WTC11 (cell line): ENCODE measurements at regions not wholly inside any gene's neighbourhood (a gene's known extent, or its start where the extent isn't known, plus 50 kb on each side); places are given as distances from the start of the nearest gene placed in this dataset.

Experiments
- ATAC-seq: fragments of 200-7000 bp; cut with Tn5 transposase; 2 replicates; pipeline ENCODE4 v1.10.0; 2021; ENCODE audit warnings: mild to moderate bottlenecking, moderate library complexity
- CTCF ChIA-PET: fragments of 300-600 bp; sonication (Branson Sonifier 250); formaldehyde crosslinking; loops from one replicate; lab custom pipeline; 2021; ENCODE audit warnings: antibody characterized with exemption; lab: Charles Lee
- POLR2A ChIA-PET: fragments of 350-600 bp; sonication (Branson Sonifier 250); formaldehyde crosslinking; loops from one replicate; lab custom pipeline; 2021; ENCODE audit warnings: antibody characterized with exemption; lab: Charles Lee
- DNase-seq: peaks from one replicate; pipeline ENCODE4 v3.0.0; 2021; ENCODE audit warnings: low spot score
- H3K27ac Mint-ChIP-seq: 2 replicates; pipeline ENCODE4 v1.8.0; 2021; ENCODE audit warnings: mixed read lengths
- H3K27me3 Mint-ChIP-seq: 2 replicates; pipeline ENCODE4 v1.8.0; 2021; ENCODE audit warnings: low read depth, mild to moderate bottlenecking, moderate library complexity, mixed read lengths
- H3K36me3 Mint-ChIP-seq: 2 replicates; pipeline ENCODE4 v1.8.0; 2021; ENCODE audit warnings: mixed read lengths
- H3K4me1 Mint-ChIP-seq: 2 replicates; pipeline ENCODE4 v1.8.0; 2022; ENCODE audit warnings: mixed read lengths
- H3K4me3 Mint-ChIP-seq: 2 replicates; pipeline ENCODE4 v1.8.0; 2021; ENCODE audit warnings: mild to moderate bottlenecking, moderate library complexity, mixed read lengths
- H3K9me3 Mint-ChIP-seq: 2 replicates; pipeline ENCODE4 v1.8.0; 2021; ENCODE audit warnings: mixed read lengths
- CREB1 ChIP-seq: sonication (generic); formaldehyde crosslinking; IDR thresholded peaks from 2 replicates; pipeline ENCODE4 v1.8.0; 2023; ENCODE audit warnings: mild to moderate bottlenecking, missing genetic modification reagents
- ELF4 ChIP-seq: sonication (generic); formaldehyde crosslinking; IDR thresholded peaks from 2 replicates; pipeline ENCODE4 v1.8.1; 2022; ENCODE audit warnings: low read depth, mild to moderate bottlenecking, moderate library complexity, missing genetic modification reagents
- IRF2 ChIP-seq: sonication (generic); formaldehyde crosslinking; IDR thresholded peaks from 2 replicates; pipeline ENCODE4 v1.8.0; 2022; ENCODE audit warnings: low read depth, missing genetic modification reagents, borderline replicate concordance
- KAT7 ChIP-seq: sonication (generic); formaldehyde crosslinking; IDR thresholded peaks from 2 replicates; pipeline ENCODE4 v1.8.1; 2023; ENCODE audit warnings: missing genetic modification reagents, mild to moderate bottlenecking, borderline replicate concordance
- MYBL2 ChIP-seq: sonication (generic); formaldehyde crosslinking; IDR thresholded peaks from 2 replicates; pipeline ENCODE4 v1.8.1; 2023; ENCODE audit warnings: mild to moderate bottlenecking, moderate library complexity, missing genetic modification reagents
- NFATC4 ChIP-seq: fragments of 250-450 bp; sonication (Bioruptor Pico); IDR thresholded peaks from 2 replicates; pipeline ENCODE4 v1.9.0; 2021; ENCODE audit warnings: mild to moderate bottlenecking
- NFYB ChIP-seq: sonication (generic); formaldehyde crosslinking; conservative IDR thresholded peaks from 2 replicates; pipeline ENCODE4 v1.8.0; 2022; ENCODE audit warnings: low read depth, missing genetic modification reagents
- PRRX2 ChIP-seq: fragments of 250-450 bp; sonication (Bioruptor Pico); IDR thresholded peaks from 2 replicates; pipeline ENCODE4 v1.8.0; 2021; ENCODE audit warnings: mild to moderate bottlenecking
- RELA ChIP-seq: sonication (generic); formaldehyde crosslinking; IDR thresholded peaks from 2 replicates; pipeline ENCODE4 v1.8.1; 2022; ENCODE audit warnings: missing genetic modification reagents, mild to moderate bottlenecking, borderline replicate concordance
- RORB ChIP-seq: fragments of 250-450 bp; sonication (Bioruptor Pico); IDR thresholded peaks from 2 replicates; pipeline ENCODE4 v1.9.0; 2021; ENCODE audit warnings: mild to moderate bottlenecking
- SOX15 ChIP-seq: fragments of 250-450 bp; sonication (Bioruptor Pico); IDR thresholded peaks from 2 replicates; pipeline ENCODE4 v1.9.0; 2021; ENCODE audit warnings: mild to moderate bottlenecking
- ZNF219 ChIP-seq: sonication (generic); formaldehyde crosslinking; IDR thresholded peaks from 2 replicates; pipeline ENCODE4 v1.8.0; 2023; ENCODE audit warnings: missing genetic modification reagents, mild to moderate bottlenecking, borderline replicate concordance
- ZNF416 ChIP-seq: fragments of 250-450 bp; sonication (Bioruptor Pico); IDR thresholded peaks from 2 replicates; pipeline ENCODE4 v1.9.0; 2021; ENCODE audit warnings: mild to moderate bottlenecking, inconsistent platforms
- TF ChIP-seq, protein P1 (sequence below): sonication (generic); formaldehyde crosslinking; IDR thresholded peaks from 2 replicates; pipeline ENCODE4 v1.8.0; 2023; ENCODE audit warnings: missing genetic modification reagents
- TF ChIP-seq, protein P2 (sequence below): sonication (generic); formaldehyde crosslinking; IDR thresholded peaks from 2 replicates; pipeline ENCODE4 v1.8.1; 2022; ENCODE audit warnings: missing genetic modification reagents, borderline replicate concordance
- TF ChIP-seq, protein P3 (sequence below): sonication (generic); formaldehyde crosslinking; IDR thresholded peaks from 2 replicates; pipeline ENCODE4 v1.8.0; 2022; ENCODE audit warnings: mild to moderate bottlenecking, missing genetic modification reagents
- TF ChIP-seq, protein P4 (sequence below): sonication (generic); formaldehyde crosslinking; IDR thresholded peaks from 2 replicates; pipeline ENCODE4 v1.8.1; 2023; ENCODE audit warnings: mild to moderate bottlenecking, missing genetic modification reagents, moderate library complexity
- TF ChIP-seq, protein P5 (sequence below): fragments of 200-600 bp; IDR thresholded peaks from 2 replicates; pipeline ENCODE4 v1.8.0; 2022; ENCODE audit warnings: antibody characterized with exemption
- TF ChIP-seq, protein P6 (sequence below): sonication (generic); formaldehyde crosslinking; IDR thresholded peaks from 2 replicates; pipeline ENCODE4 v1.8.1; 2022; ENCODE audit warnings: low read depth, mild to moderate bottlenecking, moderate library complexity, missing genetic modification reagents, borderline replicate concordance
- TF ChIP-seq, protein P7 (sequence below): fragments of 250-450 bp; sonication (Bioruptor Pico); IDR thresholded peaks from 2 replicates; pipeline ENCODE4 v1.9.0; 2021; ENCODE audit warnings: mild to moderate bottlenecking

DNA sequence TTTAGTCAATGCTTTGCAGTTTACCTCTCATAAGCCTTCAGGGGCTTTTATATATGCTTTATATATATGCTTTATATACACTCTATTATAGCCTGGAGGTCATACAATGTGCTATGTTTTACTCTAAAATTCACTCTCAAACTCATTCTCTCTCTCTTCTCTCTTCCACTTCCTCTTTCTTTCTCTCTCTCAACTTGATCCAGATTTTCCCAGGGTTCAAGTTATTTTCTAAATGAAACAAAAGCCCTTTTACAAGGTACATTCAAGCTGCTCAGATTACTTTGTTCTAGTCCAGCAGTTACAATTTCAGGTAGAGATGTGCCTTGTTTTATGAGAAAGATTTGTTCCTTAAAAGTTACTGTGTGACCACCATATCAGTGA is 79.6 kb upstream of the ACP3 start:
- H3K4me3 Mint-ChIP-seq: no peak overlapping the region
- CTCF ChIA-PET: no interaction called here
- no peaks in the 10 kb centered on the region for H3K9me3 Mint-ChIP-seq
- POLR2A ChIA-PET: no interaction called here
- no peaks in the 10 kb centered on the region for H3K36me3 Mint-ChIP-seq
- DNase-seq: no peak
- no peak overlapping the region for H3K27ac Mint-ChIP-seq
- H3K27me3 Mint-ChIP-seq: peaks cover 2% of the 10 kb centered on the region; the same call in 1 of the 2 replicates
- peaks cover 8% of the 10 kb centered on the region for H3K4me1 Mint-ChIP-seq
- no peak for TF ChIP-seq CREB1 (CRISPR knock-in tag)
- TF ChIP-seq, protein P1, sequence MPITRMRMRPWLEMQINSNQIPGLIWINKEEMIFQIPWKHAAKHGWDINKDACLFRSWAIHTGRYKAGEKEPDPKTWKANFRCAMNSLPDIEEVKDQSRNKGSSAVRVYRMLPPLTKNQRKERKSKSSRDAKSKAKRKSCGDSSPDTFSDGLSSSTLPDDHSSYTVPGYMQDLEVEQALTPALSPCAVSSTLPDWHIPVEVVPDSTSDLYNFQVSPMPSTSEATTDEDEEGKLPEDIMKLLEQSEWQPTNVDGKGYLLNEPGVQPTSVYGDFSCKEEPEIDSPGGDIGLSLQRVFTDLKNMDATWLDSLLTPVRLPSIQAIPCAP (CRISPR knock-in tag): no peak
- TF ChIP-seq NFATC4 (CRISPR knock-in tag): no peak
- TF ChIP-seq RELA (CRISPR knock-in tag): no peak
- TF ChIP-seq MYBL2 (CRISPR knock-in tag): no peak
- TF ChIP-seq, protein P2, sequence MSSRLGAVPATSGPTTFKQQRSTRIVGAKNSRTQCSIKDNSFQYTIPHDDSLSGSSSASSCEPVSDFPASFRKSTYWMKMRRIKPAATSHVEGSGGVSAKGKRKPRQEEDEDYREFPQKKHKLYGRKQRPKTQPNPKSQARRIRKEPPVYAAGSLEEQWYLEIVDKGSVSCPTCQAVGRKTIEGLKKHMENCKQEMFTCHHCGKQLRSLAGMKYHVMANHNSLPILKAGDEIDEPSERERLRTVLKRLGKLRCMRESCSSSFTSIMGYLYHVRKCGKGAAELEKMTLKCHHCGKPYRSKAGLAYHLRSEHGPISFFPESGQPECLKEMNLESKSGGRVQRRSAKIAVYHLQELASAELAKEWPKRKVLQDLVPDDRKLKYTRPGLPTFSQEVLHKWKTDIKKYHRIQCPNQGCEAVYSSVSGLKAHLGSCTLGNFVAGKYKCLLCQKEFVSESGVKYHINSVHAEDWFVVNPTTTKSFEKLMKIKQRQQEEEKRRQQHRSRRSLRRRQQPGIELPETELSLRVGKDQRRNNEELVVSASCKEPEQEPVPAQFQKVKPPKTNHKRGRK (CRISPR knock-in tag): no peak
- no peak for TF ChIP-seq RORB (CRISPR knock-in tag)
- TF ChIP-seq, protein P3, sequence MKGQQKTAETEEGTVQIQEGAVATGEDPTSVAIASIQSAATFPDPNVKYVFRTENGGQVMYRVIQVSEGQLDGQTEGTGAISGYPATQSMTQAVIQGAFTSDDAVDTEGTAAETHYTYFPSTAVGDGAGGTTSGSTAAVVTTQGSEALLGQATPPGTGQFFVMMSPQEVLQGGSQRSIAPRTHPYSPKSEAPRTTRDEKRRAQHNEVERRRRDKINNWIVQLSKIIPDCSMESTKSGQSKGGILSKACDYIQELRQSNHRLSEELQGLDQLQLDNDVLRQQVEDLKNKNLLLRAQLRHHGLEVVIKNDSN: no peak
- TF ChIP-seq, protein P4, sequence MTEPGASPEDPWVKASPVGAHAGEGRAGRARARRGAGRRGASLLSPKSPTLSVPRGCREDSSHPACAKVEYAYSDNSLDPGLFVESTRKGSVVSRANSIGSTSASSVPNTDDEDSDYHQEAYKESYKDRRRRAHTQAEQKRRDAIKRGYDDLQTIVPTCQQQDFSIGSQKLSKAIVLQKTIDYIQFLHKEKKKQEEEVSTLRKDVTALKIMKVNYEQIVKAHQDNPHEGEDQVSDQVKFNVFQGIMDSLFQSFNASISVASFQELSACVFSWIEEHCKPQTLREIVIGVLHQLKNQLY (CRISPR knock-in tag): no peak
- TF ChIP-seq ZNF416 (CRISPR knock-in tag): no peak
- TF ChIP-seq, protein P5, sequence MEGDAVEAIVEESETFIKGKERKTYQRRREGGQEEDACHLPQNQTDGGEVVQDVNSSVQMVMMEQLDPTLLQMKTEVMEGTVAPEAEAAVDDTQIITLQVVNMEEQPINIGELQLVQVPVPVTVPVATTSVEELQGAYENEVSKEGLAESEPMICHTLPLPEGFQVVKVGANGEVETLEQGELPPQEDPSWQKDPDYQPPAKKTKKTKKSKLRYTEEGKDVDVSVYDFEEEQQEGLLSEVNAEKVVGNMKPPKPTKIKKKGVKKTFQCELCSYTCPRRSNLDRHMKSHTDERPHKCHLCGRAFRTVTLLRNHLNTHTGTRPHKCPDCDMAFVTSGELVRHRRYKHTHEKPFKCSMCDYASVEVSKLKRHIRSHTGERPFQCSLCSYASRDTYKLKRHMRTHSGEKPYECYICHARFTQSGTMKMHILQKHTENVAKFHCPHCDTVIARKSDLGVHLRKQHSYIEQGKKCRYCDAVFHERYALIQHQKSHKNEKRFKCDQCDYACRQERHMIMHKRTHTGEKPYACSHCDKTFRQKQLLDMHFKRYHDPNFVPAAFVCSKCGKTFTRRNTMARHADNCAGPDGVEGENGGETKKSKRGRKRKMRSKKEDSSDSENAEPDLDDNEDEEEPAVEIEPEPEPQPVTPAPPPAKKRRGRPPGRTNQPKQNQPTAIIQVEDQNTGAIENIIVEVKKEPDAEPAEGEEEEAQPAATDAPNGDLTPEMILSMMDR: no peak
- TF ChIP-seq, protein P6, sequence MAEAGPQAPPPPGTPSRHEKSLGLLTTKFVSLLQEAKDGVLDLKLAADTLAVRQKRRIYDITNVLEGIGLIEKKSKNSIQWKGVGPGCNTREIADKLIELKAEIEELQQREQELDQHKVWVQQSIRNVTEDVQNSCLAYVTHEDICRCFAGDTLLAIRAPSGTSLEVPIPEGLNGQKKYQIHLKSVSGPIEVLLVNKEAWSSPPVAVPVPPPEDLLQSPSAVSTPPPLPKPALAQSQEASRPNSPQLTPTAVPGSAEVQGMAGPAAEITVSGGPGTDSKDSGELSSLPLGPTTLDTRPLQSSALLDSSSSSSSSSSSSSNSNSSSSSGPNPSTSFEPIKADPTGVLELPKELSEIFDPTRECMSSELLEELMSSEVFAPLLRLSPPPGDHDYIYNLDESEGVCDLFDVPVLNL: no peak
- TF ChIP-seq, protein P7, sequence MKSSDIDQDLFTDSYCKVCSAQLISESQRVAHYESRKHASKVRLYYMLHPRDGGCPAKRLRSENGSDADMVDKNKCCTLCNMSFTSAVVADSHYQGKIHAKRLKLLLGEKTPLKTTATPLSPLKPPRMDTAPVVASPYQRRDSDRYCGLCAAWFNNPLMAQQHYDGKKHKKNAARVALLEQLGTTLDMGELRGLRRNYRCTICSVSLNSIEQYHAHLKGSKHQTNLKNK (CRISPR knock-in tag): no peak
- TF ChIP-seq ZNF219 (CRISPR knock-in tag): no peak
- TF ChIP-seq KAT7: no peak
- no peak for TF ChIP-seq IRF2 (CRISPR knock-in tag)
- no peak for TF ChIP-seq NFYB
- TF ChIP-seq PRRX2 (CRISPR knock-in tag): no peak
- no peak for ATAC-seq

DNA sequence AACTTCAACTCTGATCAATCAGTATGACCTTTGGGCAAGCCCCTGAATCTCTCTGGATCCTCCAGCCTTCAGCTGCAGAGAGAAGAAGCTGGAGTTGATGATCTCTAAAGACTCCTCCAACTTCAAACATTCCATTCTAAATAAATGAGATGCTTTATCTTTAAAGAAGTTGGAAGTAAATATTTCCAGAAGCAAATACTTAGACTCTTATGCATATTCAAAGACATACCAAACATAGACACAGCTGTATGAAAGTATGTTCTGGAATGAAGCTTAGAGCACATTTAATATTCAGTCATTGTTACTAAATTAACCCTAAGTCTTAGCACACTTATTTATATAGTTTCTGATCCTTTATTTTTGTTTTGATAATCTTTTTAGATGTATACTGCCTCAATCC is 77.6 kb upstream of the ACP3 start:
- POLR2A ChIA-PET: no interaction called here
- Mint-ChIP-seq H3K27ac (no peak overlapping the region), H3K27me3 (peaks cover 2% of the 10 kb centered on the region; the same call in 1 of the 2 replicates), H3K9me3 (no peaks in the 10 kb centered on the region), H3K4me1 (no peaks in the 10 kb centered on the region), H3K36me3 (no peaks in the 10 kb centered on the region), H3K4me3 (no peak overlapping the region)
- no peak for DNase-seq
- ATAC-seq: no peak
- no peak for TF ChIP-seq SOX15 (CRISPR knock-in tag)
- no peak for TF ChIP-seq MYBL2 (CRISPR knock-in tag)
- TF ChIP-seq ELF4 (CRISPR knock-in tag): no peak
- CTCF ChIA-PET: interaction anchor here (1.1 to 1.4 kb wide), 3 partner anchors 13 to 103 kb away, joined by 3 to 6 read pairs (median 4); no protein-coding TSS in a partner anchor
